Activated naive CD8-positive, alpha-beta T cell (primary cell): ENCODE measurements at regions not wholly inside any gene's neighbourhood (a gene's known extent, or its start where the extent isn't known, plus 50 kb on each side); places are given as distances from the start of the nearest gene placed in this dataset.

ENCODE experiments used
- H3K27ac Mint-ChIP-seq: one replicate; pipeline ENCODE4 v1.8.0; 2021; ENCODE audit warnings: mixed read lengths
- H3K27me3 Mint-ChIP-seq: one replicate; pipeline ENCODE4 v1.8.0; 2021; ENCODE audit warnings: mixed read lengths
- H3K36me3 Mint-ChIP-seq: one replicate; pipeline ENCODE4 v1.8.0; 2021; ENCODE audit warnings: mixed read lengths
- H3K4me1 Mint-ChIP-seq: one replicate; pipeline ENCODE4 v1.8.0; 2021; ENCODE audit warnings: low read depth, mixed read lengths
- H3K4me3 Mint-ChIP-seq: one replicate; pipeline ENCODE4 v1.8.0; 2021; ENCODE audit warnings: mild to moderate bottlenecking, mixed read lengths
- H3K9me3 Mint-ChIP-seq: one replicate; pipeline ENCODE4 v1.8.0; 2021; ENCODE audit warnings: low read depth, mixed read lengths

- no peak overlapping the region for H3K27ac Mint-ChIP-seq
- H3K4me1 Mint-ChIP-seq = no peaks in the 10 kb centered on the region
- H3K9me3 Mint-ChIP-seq = no peaks in the 10 kb centered on the region
- no peak overlapping the region for H3K4me3 Mint-ChIP-seq
- H3K36me3 Mint-ChIP-seq = no peaks in the 10 kb centered on the region
- H3K27me3 Mint-ChIP-seq = peaks cover 3% of the 10 kb centered on the region
Measured at GRCh38 chr16:86085161-86085611, 186.2 kb downstream of the IRF8 start.

GRCh38 chr16:86085795-86086194 is 186.8 kb downstream of the IRF8 start:
- Mint-ChIP-seq H3K27ac (no peak overlapping the region), H3K27me3 (peaks cover 3% of the 10 kb centered on the region), H3K4me3 (no peak overlapping the region), H3K4me1 (no peaks in the 10 kb centered on the region), H3K36me3 (no peaks in the 10 kb centered on the region), H3K9me3 (no peaks in the 10 kb centered on the region)

GRCh38 chr16:86086471-86086870 is 187.5 kb downstream of the IRF8 start:
- Mint-ChIP-seq H3K4me3 (no peak overlapping the region), H3K9me3 (no peaks in the 10 kb centered on the region), H3K4me1 (no peaks in the 10 kb centered on the region), H3K27ac (no peak overlapping the region), H3K27me3 (peaks cover 3% of the 10 kb centered on the region), H3K36me3 (no peaks in the 10 kb centered on the region)

- Mint-ChIP-seq H3K9me3 (no peaks in the 10 kb centered on the region), H3K36me3 (no peaks in the 10 kb centered on the region), H3K4me3 (no peak overlapping the region), H3K27me3 (peaks cover 3% of the 10 kb centered on the region), H3K4me1 (no peaks in the 10 kb centered on the region), H3K27ac (no peak overlapping the region)
Measured at GRCh38 chr16:86087011-86087895, 188.3 kb downstream of the IRF8 start.

GRCh38 chr16:86087896-86088230 is 188.9 kb downstream of the IRF8 start:
- H3K27me3 Mint-ChIP-seq = peaks cover 3% of the 10 kb centered on the region
- H3K36me3 Mint-ChIP-seq = no peaks in the 10 kb centered on the region

GRCh38 chr16:86088287-86088686 is 189.3 kb downstream of the IRF8 start:
- no peaks in the 10 kb centered on the region for H3K36me3 Mint-ChIP-seq
- no peaks in the 10 kb centered on the region for H3K9me3 Mint-ChIP-seq
- H3K27ac Mint-ChIP-seq = no peak overlapping the region
- H3K4me1 Mint-ChIP-seq = no peaks in the 10 kb centered on the region
- peaks cover 3% of the 10 kb centered on the region for H3K27me3 Mint-ChIP-seq
- no peak overlapping the region for H3K4me3 Mint-ChIP-seq

More at GRCh38 chr16:86087896-86088230, 188.9 kb downstream of the IRF8 start:
- Mint-ChIP-seq H3K4me1 (no peaks in the 10 kb centered on the region), H3K4me3 (no peak overlapping the region), H3K9me3 (no peaks in the 10 kb centered on the region), H3K27ac (no peak overlapping the region)

GRCh38 chr16:86088816-86089215 is 189.9 kb downstream of the IRF8 start:
- Mint-ChIP-seq H3K27me3 (no peaks in the 10 kb centered on the region), H3K4me3 (no peak overlapping the region), H3K27ac (no peak overlapping the region), H3K36me3 (no peaks in the 10 kb centered on the region), H3K4me1 (no peaks in the 10 kb centered on the region), H3K9me3 (no peaks in the 10 kb centered on the region)

- no peaks in the 10 kb centered on the region for H3K9me3 Mint-ChIP-seq
- no peaks in the 10 kb centered on the region for H3K27me3 Mint-ChIP-seq
- H3K4me3 Mint-ChIP-seq = no peak overlapping the region
- no peaks in the 10 kb centered on the region for H3K36me3 Mint-ChIP-seq
- H3K27ac Mint-ChIP-seq = no peak overlapping the region
- no peaks in the 10 kb centered on the region for H3K4me1 Mint-ChIP-seq
Measured at GRCh38 chr16:86089334-86089900, 190.5 kb downstream of the IRF8 start.

- Mint-ChIP-seq H3K9me3 (no peaks in the 10 kb centered on the region), H3K4me3 (no peak overlapping the region), H3K27ac (no peak overlapping the region), H3K4me1 (no peaks in the 10 kb centered on the region), H3K36me3 (no peaks in the 10 kb centered on the region), H3K27me3 (no peaks in the 10 kb centered on the region)
Measured at GRCh38 chr16:86089991-86090390, 191.0 kb downstream of the IRF8 start.

- H3K4me1 Mint-ChIP-seq = no peaks in the 10 kb centered on the region
- no peaks in the 10 kb centered on the region for H3K36me3 Mint-ChIP-seq
- H3K27ac Mint-ChIP-seq = no peak overlapping the region
- H3K9me3 Mint-ChIP-seq = no peaks in the 10 kb centered on the region
- no peaks in the 10 kb centered on the region for H3K27me3 Mint-ChIP-seq
- H3K4me3 Mint-ChIP-seq = no peak overlapping the region
Measured at GRCh38 chr16:86090461-86091170, 191.7 kb downstream of the IRF8 start.

GRCh38 chr16:86091976-86092375 is 193.0 kb downstream of the IRF8 start:
- Mint-ChIP-seq H3K27me3 (no peaks in the 10 kb centered on the region), H3K36me3 (no peaks in the 10 kb centered on the region), H3K4me1 (no peaks in the 10 kb centered on the region), H3K27ac (no peak overlapping the region), H3K9me3 (no peaks in the 10 kb centered on the region), H3K4me3 (no peak overlapping the region)

GRCh38 chr16:86092586-86093480 is 193.9 kb downstream of the IRF8 start:
- Mint-ChIP-seq H3K27ac (no peak overlapping the region), H3K4me1 (no peaks in the 10 kb centered on the region), H3K9me3 (no peaks in the 10 kb centered on the region), H3K36me3 (no peaks in the 10 kb centered on the region), H3K4me3 (no peak overlapping the region), H3K27me3 (no peaks in the 10 kb centered on the region)

- no peaks in the 10 kb centered on the region for H3K9me3 Mint-ChIP-seq
- no peak overlapping the region for H3K27ac Mint-ChIP-seq
- peaks cover 2% of the 10 kb centered on the region for H3K27me3 Mint-ChIP-seq
- H3K4me1 Mint-ChIP-seq = no peaks in the 10 kb centered on the region
- H3K36me3 Mint-ChIP-seq = no peaks in the 10 kb centered on the region
- no peak overlapping the region for H3K4me3 Mint-ChIP-seq
Measured at GRCh38 chr16:86093801-86094750, 195.1 kb downstream of the IRF8 start.
